H1 (cell line): ENCODE measurements at regions not wholly inside any gene's neighbourhood (a gene's known extent, or its start where the extent isn't known, plus 50 kb on each side); places are given as distances from the start of the nearest gene placed in this dataset.

ENCODE experiments used
- CHD7 ChIP-seq: fragments of 300-600 bp; sonication (generic); IDR thresholded peaks from 2 replicates; pipeline ENCODE4 v1.7.1; 2012; ENCODE audit warnings: low read length, moderate library complexity, mild to moderate bottlenecking, inconsistent platforms; ENCODE audit not compliant: insufficient replicate concordance
- POLR2A ChIP-seq, 2 experiments: IDR thresholded peaks; 1 replicate in 1 of 2; 2 replicates in 1 of 2; pipeline ENCODE4 v1.6.1; 2011; ENCODE audit warnings: low read depth in 2 of 2, low read length in 2 of 2, mild to moderate bottlenecking in 2 of 2; ENCODE audit errors: control extremely low read depth in 1 of 2

- no peak for TF ChIP-seq CHD7
- no peak for TF ChIP-seq POLR2A (IDR thresholded peaks at IDR 0.05; ENCODE audit: control extremely low read depth in 1 of 2, low read depth in 2 of 2, low read length in 2 of 2)
These were observed 1195.9 kb upstream of the CHAC2 start (continued) for GRCh38 chr2:52571380-52572347.
